GM18870 (cell line): ENCODE measurements at regions not wholly inside any gene's neighbourhood (a gene's known extent, or its start where the extent isn't known, plus 50 kb on each side); places are given as distances from the start of the nearest gene placed in this dataset.

Source experiments
- ATAC-seq: cut with Tn5 transposase; IDR thresholded peaks from one replicate; pipeline ENCODE4 v1.9.1; 2021; ENCODE audit warnings: moderate library complexity; ENCODE audit not compliant: unreplicated experiment

DNA sequence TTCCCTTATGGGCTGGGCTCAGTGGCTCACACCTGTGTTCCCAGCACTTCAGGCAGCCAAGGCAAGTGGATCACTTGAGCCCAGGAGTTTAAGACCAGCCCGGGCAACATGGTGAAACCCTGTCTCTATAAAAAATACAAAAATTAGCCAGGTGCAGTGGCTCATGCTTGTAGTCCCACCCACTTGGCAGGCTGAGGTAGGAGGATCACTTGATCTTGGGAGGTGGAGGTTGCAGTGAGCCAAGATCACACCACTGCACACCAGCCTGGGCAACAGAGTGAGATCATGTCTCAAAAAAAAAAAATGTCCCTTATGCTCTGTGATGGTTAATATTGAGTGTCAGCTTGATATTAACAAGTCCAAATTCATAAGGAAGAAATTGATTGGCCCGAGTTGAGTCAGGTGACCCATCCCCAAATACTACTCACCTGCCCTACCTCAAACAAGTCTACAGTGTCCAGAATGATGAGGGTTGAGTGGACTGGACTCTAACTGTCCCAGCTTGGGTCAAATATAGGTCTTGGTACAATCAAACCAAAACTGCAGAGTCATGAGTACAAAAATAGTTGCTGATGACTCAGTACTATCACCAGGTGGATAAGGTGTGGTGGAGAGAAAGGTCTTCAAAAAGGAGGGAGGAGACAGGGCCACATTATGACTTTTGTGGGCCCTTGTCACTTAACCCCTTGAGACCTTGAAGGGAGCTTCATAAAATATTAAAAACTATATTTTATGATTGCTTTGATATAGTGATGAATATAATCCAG is 161.0 kb downstream of the ZNF326 start:
- ATAC-seq = no peak

DNA sequence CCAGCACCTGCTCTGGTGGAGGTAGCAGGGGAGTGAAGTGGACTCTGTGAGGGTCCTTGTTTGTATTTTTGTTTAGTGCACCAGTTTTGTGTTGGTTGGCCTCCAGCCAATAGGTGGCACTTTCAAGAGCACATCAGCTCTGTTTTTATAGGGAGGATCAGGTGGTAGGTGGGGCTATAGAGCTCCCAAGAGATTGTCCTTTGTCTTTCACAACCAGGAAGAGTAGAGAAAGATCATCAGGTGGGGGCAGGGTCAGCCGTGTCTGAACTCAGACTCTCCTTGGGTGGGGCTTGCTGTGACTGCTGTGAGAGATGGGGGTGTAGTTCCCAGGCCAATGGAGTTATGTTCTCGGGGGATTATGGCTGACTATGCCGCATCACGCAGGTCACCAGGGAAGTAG is 159.8 kb downstream of the ZNF326 start:
- ATAC-seq = no peak

DNA sequence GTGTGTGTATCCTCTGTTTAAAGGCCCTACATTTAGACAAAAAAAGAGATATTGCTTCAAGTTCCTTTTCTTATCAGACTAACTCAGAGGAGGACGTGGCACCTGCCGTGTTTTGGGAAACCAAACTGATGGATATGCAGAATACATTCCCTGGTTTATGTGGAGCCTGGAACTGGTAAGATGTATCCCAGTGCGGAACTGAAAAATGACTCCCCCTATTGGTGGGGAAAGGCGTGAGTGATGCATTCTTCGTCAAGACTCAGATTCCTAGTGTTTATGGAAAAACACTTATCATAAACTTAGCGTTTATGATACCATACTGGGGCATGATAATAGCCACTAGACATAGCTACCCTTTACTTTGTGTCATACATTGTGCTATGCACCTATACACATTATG is 154.2 kb downstream of the ZNF326 start:
- ATAC-seq = no peak

DNA sequence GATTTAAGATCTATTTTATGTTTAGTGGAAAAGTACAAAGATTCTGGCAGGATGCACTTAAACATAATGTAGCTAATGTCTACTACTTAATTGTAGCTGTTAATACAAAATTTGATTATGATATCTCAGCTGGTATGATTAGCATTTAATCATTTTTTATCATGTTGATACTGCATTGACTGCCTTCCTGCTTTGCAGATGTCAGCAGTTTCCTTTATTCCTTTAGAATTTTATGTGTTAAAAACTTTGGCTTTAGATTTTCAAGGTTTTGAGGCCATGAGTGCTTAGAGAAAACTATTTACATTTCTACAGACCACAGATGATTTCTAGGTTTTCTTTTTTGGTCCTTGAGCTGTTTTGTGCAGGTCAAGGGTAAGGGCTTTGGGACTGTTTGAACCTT is 152.2 kb downstream of the ZNF326 start:
- no peak for ATAC-seq

DNA sequence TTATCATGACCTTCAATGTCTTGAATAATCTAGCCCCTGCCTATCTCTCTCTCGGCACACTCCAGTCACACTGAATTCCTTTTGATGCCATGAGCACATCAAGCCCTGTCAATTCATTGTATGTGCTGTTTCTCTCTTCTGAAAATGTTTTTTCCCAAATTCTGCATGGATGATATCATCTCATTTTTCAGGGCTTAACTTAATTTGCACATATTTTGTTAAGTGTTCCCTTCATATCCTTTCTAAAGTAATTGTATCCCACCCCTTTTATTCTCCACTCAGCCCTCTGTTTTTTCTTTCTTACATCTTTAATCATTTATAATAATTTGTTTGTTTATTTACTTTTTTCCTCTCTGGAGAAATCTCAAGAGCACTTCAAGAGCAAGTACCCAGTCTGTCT is 149.9 kb downstream of the ZNF326 start:
- ATAC-seq = no peak

DNA sequence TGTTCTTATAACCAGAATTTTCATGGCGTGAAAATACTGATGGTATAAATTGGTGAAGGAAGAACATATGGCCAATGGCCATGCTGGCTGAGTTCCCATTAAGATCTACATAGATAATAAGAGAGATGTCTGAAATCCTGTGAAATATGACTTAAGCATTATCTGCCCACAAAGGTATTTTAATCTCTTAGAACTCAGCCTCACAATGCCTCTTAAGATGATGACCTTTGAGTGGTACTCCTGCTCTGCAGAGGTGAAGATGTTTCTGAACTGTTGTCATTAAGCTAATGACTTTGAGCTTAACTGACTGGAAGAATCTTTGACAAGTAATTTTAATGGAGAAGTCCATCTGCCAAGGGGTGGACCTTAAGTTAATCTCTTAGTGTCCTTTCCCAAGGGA is 148.7 kb downstream of the ZNF326 start:
- no peak for ATAC-seq

DNA sequence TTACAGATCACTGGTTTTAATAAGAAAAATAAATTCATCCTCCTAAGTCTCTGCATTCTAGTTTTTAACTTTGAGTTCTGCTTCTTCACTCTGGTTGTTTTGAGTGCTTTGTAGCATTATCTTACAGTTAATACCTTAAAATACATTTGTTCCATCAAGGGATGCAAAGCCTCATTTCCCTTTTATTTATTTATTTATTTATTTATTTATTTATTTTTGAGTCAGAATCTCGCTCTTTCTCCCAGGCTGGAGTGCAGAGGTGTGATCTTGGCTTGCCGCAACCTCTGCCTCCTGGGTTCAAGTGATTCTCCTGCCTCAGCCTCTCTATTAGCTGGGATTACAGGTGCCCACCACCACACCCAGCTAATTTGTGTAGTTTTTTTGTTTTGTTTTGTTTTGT is 147.8 kb downstream of the ZNF326 start:
- ATAC-seq = no peak

DNA sequence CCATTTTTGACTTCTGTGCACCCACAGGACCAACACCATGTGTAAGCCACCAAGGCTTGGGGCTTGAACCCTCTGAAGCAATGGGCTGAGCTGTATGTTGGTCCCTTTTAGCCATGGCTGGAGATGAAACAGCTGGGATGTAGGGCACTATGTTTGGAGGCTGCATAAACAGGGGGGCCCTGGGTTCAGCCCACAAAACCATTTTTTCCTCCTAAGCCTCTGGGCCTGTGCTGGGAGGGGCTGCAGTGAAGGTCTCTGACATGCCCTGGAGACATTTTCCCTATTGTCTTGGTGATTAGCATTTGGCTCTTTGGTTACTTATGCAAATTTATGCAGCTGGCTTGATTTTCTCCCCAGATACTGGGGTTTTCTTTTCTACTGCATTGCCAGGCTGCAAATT is 144.9 kb downstream of the ZNF326 start:
- no peak for ATAC-seq

DNA sequence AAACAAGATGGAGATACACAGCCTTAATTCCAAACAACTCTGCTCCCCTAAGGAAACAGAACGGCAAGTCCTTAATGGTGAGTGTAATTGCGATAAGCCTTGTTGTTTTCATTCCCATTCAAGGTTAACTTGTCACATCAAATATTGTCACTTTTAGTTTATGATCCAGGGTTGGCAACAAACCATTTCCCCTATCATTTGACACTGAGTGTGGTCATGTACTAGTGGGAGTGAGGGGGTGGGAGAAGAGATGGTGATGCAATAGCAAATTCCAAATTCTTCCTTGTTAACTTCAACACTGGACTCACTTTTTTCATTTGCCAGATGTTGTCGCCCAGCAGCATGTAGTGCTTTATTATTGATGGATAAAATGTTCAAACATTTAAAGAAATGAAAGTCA is 140.4 kb downstream of the ZNF326 start:
- no peak for ATAC-seq

DNA sequence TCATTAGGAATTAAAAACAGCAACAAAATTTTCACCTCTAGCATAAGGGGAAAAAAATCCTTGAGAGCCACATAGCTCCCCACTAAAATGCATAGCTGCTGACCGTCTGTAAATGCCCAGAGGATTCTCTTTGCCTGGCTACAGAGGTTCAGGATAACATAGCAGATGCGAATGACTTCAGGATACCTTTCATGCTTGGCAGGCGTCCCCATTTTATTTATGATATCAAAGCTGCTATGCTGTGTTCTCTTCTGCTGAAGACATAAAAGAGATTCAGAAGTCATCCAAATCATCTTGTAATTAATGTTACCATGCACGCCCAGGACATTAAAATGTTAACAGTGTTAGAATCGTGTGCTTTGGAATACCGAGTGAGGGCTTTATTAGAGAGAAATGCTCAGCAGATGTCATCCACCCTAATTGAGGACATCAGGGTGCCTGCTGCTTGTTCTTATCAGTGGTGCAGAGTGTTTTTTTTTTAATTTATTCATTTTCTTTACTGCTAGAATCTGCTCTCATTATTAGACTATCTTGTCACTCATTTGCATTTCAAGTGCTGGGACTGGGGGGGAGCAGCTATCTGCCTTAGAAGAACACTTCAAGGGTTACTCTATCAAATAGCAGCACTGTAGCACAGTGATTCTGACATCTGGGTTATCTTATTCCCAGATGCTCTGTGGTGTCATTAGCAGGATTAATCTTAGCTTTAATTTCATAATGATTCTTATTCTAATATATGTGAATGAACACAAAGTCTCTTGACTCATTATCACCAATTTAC is 139.5 kb downstream of the ZNF326 start:
- no peak for ATAC-seq

DNA sequence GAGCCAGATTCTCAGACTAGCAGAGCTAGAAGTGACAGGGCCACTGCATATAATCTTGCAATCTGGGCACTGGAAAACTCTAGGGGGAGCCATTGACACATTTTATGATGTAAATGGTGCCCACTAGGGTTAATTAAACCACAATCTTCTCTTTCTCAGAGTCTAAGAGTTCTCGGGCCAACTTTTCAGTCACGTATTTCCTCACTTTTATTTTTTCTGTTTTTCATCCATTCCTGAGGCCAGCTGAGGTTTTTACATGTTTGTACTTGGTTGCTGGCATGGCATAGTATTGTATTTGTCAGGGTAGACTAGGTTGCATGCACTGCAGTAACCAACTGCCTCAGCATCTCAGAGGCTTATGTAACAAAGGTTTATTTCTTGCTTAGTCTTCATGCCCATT is 138.2 kb downstream of the ZNF326 start:
- no peak for ATAC-seq

DNA sequence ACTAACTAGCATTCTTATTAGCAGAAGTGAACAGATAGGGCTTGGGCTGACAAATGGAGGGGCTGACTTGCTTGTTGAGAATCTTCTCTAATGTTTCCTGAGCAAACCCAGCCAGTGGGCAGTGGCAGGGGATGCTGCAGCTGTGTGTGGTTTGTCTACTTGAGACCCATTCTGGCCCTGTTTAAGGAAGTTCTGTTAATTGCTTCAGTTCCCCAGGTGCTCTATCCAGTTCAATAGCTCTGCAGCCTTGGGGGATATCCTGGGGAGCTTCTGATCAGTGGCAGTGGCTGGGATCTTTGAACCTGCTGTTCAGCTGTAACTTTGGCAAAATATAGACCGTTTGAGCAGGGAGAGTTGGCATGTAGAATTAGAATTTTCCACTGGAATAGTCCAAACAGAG is 137.4 kb downstream of the ZNF326 start:
- ATAC-seq = no peak

DNA sequence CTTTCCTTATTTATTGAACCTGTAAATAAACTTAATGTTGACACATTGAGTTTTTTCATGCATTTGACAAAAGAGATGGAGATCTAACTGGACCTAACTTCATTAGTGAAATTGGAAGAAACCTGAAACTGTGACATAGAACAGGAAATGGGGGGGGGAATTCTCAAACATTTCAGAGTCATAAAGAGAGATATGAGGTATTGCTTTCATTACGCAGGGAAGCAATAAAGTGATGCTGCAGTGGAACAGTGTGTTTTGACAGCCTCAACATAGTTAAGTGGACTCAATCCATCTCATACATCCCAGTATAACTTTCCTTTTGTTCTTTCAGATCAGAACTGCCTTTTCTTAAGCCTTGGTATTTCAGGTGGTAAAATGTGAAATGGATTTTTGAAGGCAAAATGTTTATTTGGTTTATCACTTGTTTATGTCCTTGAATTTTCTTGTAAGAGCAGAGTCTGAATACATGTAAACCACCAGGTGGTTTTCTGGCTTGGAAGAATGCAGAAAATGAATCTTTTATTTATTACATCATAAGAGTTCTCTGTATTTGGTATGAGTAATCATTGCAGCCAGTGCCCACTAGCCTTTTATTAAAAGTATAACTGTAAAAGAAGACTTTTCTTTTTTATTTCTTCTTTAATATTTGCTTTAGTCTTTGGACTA is 132.5 kb downstream of the ZNF326 start:
- ATAC-seq = peak; percentile 60

DNA sequence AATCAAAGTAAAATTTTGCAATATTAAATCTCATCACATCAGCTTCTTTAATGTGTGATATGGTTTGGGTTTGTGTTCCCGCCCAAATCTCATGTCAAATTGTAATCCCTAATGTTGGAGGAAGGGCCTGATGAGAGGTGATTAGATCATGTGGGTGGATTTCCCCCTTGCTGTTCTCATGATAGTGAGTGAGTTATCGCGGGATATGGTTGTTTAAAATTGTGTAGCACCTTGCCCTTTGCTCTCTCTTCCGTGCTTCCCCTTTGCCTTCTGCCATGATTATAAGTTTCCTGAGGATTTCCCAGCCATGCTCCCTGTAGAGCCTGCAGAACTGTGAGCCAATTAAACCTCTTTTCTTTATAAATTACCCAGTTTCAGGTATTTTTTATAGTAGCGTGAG is 131.9 kb downstream of the ZNF326 start:
- ATAC-seq = no peak

DNA sequence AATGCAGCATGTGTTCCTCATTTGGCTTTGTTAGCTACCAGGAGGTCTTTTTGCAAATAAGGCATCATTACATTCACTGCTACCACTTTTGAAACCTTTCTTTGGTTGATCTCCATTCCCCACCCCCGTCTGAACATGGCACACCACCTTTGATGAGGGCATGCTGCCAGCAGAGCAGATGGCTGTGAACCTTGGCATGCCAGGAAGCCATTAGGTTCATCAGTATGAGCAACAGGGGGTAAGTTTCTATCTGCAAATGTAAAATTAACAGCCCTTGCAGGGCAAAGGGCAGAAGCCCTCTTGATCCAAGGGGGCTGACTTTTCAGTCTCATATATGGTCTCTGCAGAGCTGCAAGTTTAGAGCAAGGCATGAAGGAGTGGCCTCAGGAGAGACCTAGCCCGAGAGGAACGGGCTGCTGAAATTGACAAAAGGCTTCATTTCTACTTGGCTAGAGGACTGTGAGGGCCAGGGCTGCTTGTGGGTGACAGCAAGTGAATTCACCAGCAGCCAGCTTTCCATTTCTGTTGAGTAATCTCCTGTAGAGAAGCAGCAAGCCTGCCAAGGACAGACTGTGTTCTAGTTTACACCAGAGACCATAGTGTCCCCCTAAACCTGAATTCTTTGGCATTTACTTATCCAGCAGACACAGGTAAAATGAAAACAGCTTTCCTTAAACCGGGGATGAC is 127.9 kb downstream of the ZNF326 start:
- ATAC-seq = no peak

DNA sequence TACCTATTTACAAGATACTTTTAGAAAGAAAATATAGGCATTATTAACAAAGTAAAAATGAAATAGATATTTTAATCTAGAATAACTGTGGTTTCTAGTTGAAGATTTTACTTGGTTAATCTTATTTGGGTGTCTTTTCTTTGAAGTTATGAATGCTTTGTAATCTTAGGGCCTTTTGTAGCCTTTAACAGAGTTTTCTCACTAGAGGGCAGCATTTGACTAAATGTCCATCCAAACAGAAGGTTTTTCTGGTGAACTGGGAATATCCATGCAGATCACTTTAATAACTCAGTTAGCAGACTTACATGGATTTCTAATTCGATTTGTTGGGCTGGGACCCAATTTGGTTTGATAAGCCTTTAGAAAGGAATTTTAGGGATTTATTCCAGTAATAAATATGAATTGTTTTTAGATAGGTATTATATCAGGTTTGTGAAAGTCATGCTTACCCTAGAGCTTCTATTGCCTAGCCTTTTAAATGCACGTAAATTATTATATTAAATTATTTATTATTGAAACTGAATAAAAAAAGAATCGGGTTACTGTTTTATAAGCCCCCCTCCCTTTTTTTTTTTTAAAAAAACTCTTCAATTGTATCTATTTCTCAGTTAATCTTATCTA is 119.7 kb downstream of the ZNF326 start:
- ATAC-seq = no peak

DNA sequence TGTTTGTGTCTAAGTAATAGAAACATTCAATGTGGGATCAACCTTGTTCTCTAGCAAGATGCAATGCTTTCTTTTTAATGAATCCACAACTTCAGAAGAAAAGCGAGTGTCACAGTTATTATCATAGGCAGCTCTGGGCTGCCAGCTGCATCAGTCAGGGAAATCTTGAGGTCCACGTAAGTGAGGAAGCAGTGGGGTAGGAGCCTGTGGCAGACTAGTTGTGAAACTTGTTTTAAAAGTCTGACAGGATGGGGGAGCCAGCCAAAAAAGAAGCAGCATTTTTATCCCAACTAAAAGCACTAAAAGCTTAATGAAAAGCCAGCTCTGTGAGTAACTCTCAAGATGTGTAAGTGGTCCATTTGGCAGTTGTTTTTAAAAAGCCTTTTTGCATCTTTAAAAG is 113.1 kb downstream of the ZNF326 start:
- no peak for ATAC-seq

DNA sequence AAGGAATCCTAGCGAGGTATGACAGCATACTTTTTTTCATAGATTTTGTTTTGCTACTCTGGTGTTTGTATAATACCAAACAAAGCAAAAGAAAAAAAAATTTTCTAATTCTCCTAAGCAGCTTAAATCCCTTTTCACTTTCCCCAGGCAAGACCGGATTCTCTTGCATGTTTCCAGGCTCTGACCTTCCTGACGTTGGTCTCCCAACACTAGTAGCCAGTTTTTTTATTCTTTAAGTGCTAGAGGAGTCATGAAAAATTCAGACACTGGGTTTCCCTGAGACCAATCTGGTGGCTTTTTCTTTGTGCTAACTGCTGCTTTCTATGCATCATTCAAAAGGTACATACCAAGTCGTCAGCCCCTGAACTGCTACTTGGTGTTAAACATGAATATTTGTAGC is 111.4 kb downstream of the ZNF326 start:
- ATAC-seq = no peak

DNA sequence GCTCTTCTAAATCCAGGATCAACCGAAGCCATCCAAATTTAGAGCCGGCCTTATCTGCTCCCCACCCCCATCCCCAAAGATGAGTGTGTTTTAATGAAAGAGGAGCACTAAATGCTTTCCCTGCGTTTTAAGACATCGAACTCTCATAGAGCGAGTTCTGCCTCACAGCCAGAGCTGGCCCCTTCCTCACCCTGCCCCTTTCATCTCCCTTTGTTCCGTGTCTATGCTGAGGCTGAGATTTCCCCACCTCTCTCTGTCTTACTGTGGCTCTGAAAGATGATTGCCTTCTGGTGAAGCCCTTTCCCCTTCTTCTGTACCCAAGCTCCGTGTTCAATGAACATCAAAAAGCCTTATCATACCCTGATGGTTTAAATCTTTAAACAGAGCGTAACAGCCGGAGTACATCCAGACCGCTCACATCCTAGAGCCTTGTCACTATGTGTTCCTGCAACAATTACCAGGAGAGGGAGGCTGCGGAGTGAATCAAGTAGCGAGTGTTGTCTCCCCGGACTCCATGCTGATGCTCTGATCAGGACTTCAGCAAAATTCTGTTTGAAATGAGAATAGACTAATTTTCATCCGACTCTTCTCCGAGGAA is 110.1 kb downstream of the ZNF326 start:
- no peak for ATAC-seq

DNA sequence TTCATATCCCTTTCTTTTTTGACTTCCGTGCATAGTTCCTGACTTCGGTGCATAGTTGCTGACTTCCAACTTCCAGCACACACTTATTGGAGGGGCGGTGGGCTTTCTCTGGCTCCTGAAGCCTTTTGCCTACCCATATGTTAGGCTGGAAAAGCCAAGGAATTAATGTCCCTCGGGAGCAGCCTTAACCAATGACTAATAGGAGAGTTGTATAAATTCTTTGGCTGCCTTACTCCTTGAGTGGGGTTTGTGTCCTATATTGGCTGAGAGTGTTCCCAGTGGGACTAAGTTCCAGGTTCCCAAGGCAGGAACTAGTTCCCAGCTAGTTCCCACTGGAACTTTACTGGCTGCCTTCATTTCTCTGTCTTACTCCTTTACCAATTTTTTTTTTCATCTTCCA is 105.7 kb downstream of the ZNF326 start:
- no peak for ATAC-seq

DNA sequence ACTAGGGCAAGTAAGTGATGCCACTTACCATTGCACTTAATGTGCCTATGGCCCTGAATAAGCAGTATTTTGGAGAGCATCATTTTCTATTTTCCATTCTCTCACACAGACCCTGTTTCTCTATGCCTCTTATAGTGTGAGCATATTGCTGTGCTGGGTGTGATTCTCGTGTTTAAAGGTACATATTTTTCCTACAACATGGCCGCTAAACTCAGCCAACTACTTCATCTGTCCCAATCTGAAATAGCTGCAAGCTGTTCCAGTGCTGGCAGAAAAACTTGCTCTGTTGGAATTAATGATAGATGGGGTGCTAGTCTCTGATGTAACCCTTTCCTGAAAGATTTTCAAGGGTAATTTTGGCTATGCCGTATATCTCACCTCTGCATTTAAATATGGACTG is 97.5 kb downstream of the ZNF326 start:
- ATAC-seq = no peak
